Astrocyte (in vitro differentiated cells and primary cell): ENCODE measurements at regions not wholly inside any gene's neighbourhood (a gene's known extent, or its start where the extent isn't known, plus 50 kb on each side); places are given as distances from the start of the nearest gene placed in this dataset.

Experiments used
- DNase-seq: peaks from one replicate; pipeline ENCODE4 v3.0.0-alpha.2; 2010; ENCODE audit warnings: low read depth
- FAIRE-seq: peaks from 2 replicates; lab custom pipeline; 2011; peaks lifted over from hg19 to GRCh38; lab: Jason Lieb, UNC
- H2AFZ ChIP-seq: 2 replicates; pipeline ENCODE4 v1.6.0; 2012; ENCODE audit warnings: low read depth, low read length, inconsistent platforms
- H3K27ac ChIP-seq: 2 replicates; pipeline ENCODE4 v1.5.1; 2011; ENCODE audit warnings: low read depth, low read length, inconsistent platforms
- H3K27me3 ChIP-seq: 2 replicates; pipeline ENCODE4 v1.6.0; 2011; ENCODE audit warnings: low read length, inconsistent platforms; ENCODE audit not compliant: insufficient read depth
- H3K36me3 ChIP-seq: 2 replicates; pipeline ENCODE4 v1.5.1; 2011; ENCODE audit warnings: low read length, inconsistent platforms; ENCODE audit not compliant: insufficient read depth
- H3K4me1 ChIP-seq: 2 replicates; pipeline ENCODE4 v1.5.1; 2011; ENCODE audit warnings: low read length, inconsistent platforms; ENCODE audit not compliant: insufficient read depth
- H3K4me2 ChIP-seq: 2 replicates; pipeline ENCODE4 v1.6.0; 2012; ENCODE audit warnings: low read length, inconsistent platforms
- H3K4me3 ChIP-seq: 2 replicates; pipeline ENCODE4 v1.5.1; 2011; ENCODE audit warnings: low read depth, mild to moderate bottlenecking, low read length, inconsistent platforms; ENCODE audit not compliant: insufficient read depth
- H3K79me2 ChIP-seq: 2 replicates; pipeline ENCODE4 v1.6.0; 2012; ENCODE audit warnings: mild to moderate bottlenecking, low read length, inconsistent platforms; ENCODE audit not compliant: insufficient read depth
- H3K9ac ChIP-seq: 2 replicates; pipeline ENCODE4 v1.6.0; 2012; ENCODE audit warnings: mild to moderate bottlenecking, low read length, inconsistent platforms
- H3K9me3 ChIP-seq: 2 replicates; pipeline ENCODE4 v1.5.1; 2012; ENCODE audit warnings: low read depth, mild to moderate bottlenecking, low read length, inconsistent platforms; ENCODE audit not compliant: insufficient read depth
- H4K20me1 ChIP-seq: 2 replicates; pipeline ENCODE4 v1.6.0; 2012; ENCODE audit warnings: low read length, inconsistent platforms; ENCODE audit not compliant: insufficient read depth
- H3K27ac Mint-ChIP-seq: one replicate; pipeline ENCODE4 v1.8.0; 2021; ENCODE audit warnings: mild to moderate bottlenecking, mixed read lengths; ENCODE audit not compliant: unreplicated experiment
- H3K27me3 Mint-ChIP-seq: one replicate; pipeline ENCODE4 v1.8.0; 2021; ENCODE audit warnings: low read depth, mixed read lengths; ENCODE audit not compliant: unreplicated experiment
- H3K36me3 Mint-ChIP-seq: one replicate; pipeline ENCODE4 v1.8.0; 2021; ENCODE audit warnings: low read depth, mixed read lengths; ENCODE audit not compliant: unreplicated experiment
- H3K4me1 Mint-ChIP-seq: one replicate; pipeline ENCODE4 v1.8.0; 2021; ENCODE audit warnings: low read depth, mixed read lengths; ENCODE audit not compliant: unreplicated experiment
- H3K4me3 Mint-ChIP-seq: one replicate; pipeline ENCODE4 v1.8.0; 2021; ENCODE audit warnings: mild to moderate bottlenecking, moderate library complexity, mixed read lengths; ENCODE audit not compliant: unreplicated experiment
- H3K9me3 Mint-ChIP-seq: one replicate; pipeline ENCODE4 v1.8.0; 2021; ENCODE audit warnings: mild to moderate bottlenecking, mixed read lengths; ENCODE audit not compliant: unreplicated experiment
- CTCF ChIP-seq: IDR thresholded peaks from 2 replicates; pipeline ENCODE4 v1.5.1; 2011; ENCODE audit warnings: low read depth, mild to moderate bottlenecking, inconsistent platforms, low read length, moderate library complexity; ENCODE audit not compliant: insufficient read depth
- EZH2 ChIP-seq: IDR thresholded peaks from 2 replicates; pipeline ENCODE4 v1.6.1; 2012; ENCODE audit warnings: mild to moderate bottlenecking, low read length, inconsistent platforms; ENCODE audit not compliant: insufficient read depth

GRCh38 chr4:149280806-149281205 lies 534.8 kb downstream of the IQCM start:
- no peak overlapping the region for H3K4me2 ChIP-seq
- no peak overlapping the region for H2AFZ ChIP-seq
- H3K79me2 ChIP-seq = no peaks in the 10 kb centered on the region
- no peaks in the 10 kb centered on the region for H3K9me3 Mint-ChIP-seq
- DNase-seq = peak; percentile 55
- H3K4me1 ChIP-seq = no peaks in the 10 kb centered on the region
- H3K36me3 Mint-ChIP-seq = no peaks in the 10 kb centered on the region
- H3K4me3 ChIP-seq = no peak overlapping the region
- H3K9me3 ChIP-seq = no peaks in the 10 kb centered on the region
- no peaks in the 10 kb centered on the region for H3K27me3 ChIP-seq
- TF ChIP-seq CTCF = no peak
- no peak for TF ChIP-seq EZH2
- no peak overlapping the region for H3K9ac ChIP-seq
- no peak overlapping the region for H3K4me3 Mint-ChIP-seq
- no peak overlapping the region for H3K27ac Mint-ChIP-seq
- no peaks in the 10 kb centered on the region for H3K36me3 ChIP-seq
- H3K27ac ChIP-seq = no peak overlapping the region
- H4K20me1 ChIP-seq = no peaks in the 10 kb centered on the region
- no peak for FAIRE-seq
- H3K4me1 Mint-ChIP-seq = no peaks in the 10 kb centered on the region
- H3K27me3 Mint-ChIP-seq = no peaks in the 10 kb centered on the region

- FAIRE-seq = no peak
- no peaks in the 10 kb centered on the region for H3K36me3 ChIP-seq
- H3K27ac ChIP-seq = no peak overlapping the region
- H3K4me3 ChIP-seq = no peak overlapping the region
- H3K4me2 ChIP-seq = no peak overlapping the region
- no peaks in the 10 kb centered on the region for H3K9me3 ChIP-seq
- H3K4me1 Mint-ChIP-seq = no peaks in the 10 kb centered on the region
- TF ChIP-seq EZH2 (no peak), CTCF (no peak)
- H3K79me2 ChIP-seq = no peaks in the 10 kb centered on the region
- no peak overlapping the region for H2AFZ ChIP-seq
- no peaks in the 10 kb centered on the region for H3K4me1 ChIP-seq
- no peaks in the 10 kb centered on the region for H3K36me3 Mint-ChIP-seq
- H3K9ac ChIP-seq = no peak overlapping the region
- H3K27me3 ChIP-seq = no peaks in the 10 kb centered on the region
- no peak overlapping the region for H3K4me3 Mint-ChIP-seq
- H3K27me3 Mint-ChIP-seq = no peaks in the 10 kb centered on the region
- no peak overlapping the region for H3K27ac Mint-ChIP-seq
- DNase-seq = peak; percentile 67
- no peaks in the 10 kb centered on the region for H4K20me1 ChIP-seq
- H3K9me3 Mint-ChIP-seq = peaks cover 1% of the 10 kb centered on the region
These were observed 535.9 kb downstream of the IQCM start for GRCh38 chr4:149279776-149280175.

- FAIRE-seq = no peak
- no peaks in the 10 kb centered on the region for H3K36me3 Mint-ChIP-seq
These were observed 536.3 kb downstream of the IQCM start for GRCh38 chr4:149279331-149279730.

More at GRCh38 chr4:149279331-149279730, 536.3 kb downstream of the IQCM start:
- H3K9me3 ChIP-seq = no peaks in the 10 kb centered on the region
- H3K27ac ChIP-seq = no peak overlapping the region
- no peaks in the 10 kb centered on the region for H3K36me3 ChIP-seq
- H3K4me2 ChIP-seq = no peak overlapping the region
- TF ChIP-seq CTCF (no peak), EZH2 (no peak)
- no peak overlapping the region for H3K9ac ChIP-seq
- Mint-ChIP-seq H3K27me3 (no peaks in the 10 kb centered on the region), H3K4me3 (no peak overlapping the region), H3K4me1 (no peaks in the 10 kb centered on the region), H3K27ac (no peak overlapping the region), H3K9me3 (peaks cover 1% of the 10 kb centered on the region)
- H4K20me1 ChIP-seq = no peaks in the 10 kb centered on the region
- no peak overlapping the region for H3K4me3 ChIP-seq
- H3K79me2 ChIP-seq = no peaks in the 10 kb centered on the region
- no peaks in the 10 kb centered on the region for H3K27me3 ChIP-seq
- DNase-seq = peak; percentile 61
- no peak overlapping the region for H2AFZ ChIP-seq
- no peaks in the 10 kb centered on the region for H3K4me1 ChIP-seq
